NT2/D1 (cell line): ENCODE measurements at regions not wholly inside any gene's neighbourhood (a gene's known extent, or its start where the extent isn't known, plus 50 kb on each side); places are given as distances from the start of the nearest gene placed in this dataset.

Experiments used
- YY1 ChIP-seq: IDR thresholded peaks from 2 replicates; pipeline ENCODE4 v1.6.1; 2011; ENCODE audit not compliant: insufficient read length, insufficient read depth
- ZNF274 ChIP-seq: IDR thresholded peaks from 2 replicates; pipeline ENCODE4 v1.6.1; 2011; ENCODE audit warnings: mild to moderate bottlenecking, low read depth, low read length

DNA sequence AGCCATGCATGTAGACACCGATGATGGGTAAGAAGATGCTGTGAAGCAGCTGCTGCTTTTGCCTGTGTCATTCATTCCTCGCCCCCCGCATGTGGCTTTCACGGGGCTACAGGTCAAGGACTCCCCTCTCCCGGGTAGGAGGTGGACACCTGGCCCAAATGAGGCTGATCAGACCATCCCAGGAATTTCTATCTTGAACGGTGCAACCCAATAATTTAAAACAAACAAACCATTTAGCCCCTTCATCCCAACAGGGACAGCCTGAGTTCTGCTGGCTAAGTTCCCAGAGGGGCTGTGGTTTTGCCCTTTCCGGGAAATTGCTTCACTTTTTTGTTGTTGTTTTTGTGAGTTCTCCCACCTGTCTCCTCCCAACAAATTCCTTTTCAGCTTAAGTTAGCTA lies 137.7 kb upstream of the CDH5 start:
- TF ChIP-seq YY1 (no peak), ZNF274 (no peak)
